Upper lobe of left lung (tissue), 6 donors: ENCODE measurements at regions not wholly inside any gene's neighbourhood (a gene's known extent, or its start where the extent isn't known, plus 50 kb on each side); places are given as distances from the start of the nearest gene placed in this dataset.

Source experiments
- ATAC-seq, 2 donors: fragments of 200-7000 bp; cut with Tn5 transposase; one replicate each; pipeline ENCODE4 v1.9.1; 2022; ENCODE audit warnings: mild to moderate bottlenecking in 2 of 2, moderate library complexity in 2 of 2; ENCODE audit not compliant: low FRiP score in 2 of 2
- DNase-seq, 2 donors: peaks; one replicate each; pipeline ENCODE4 v3.0.0-alpha.2; 2019 to 2020
- H3K27ac ChIP-seq, 4 donors: fragments of 200-600 bp; sonication (generic); one replicate each; pipeline ENCODE4 v1.5.1; 2016 to 2019
- H3K27me3 ChIP-seq, 4 donors: fragments of 200-600 bp; sonication (generic); one replicate each; pipeline ENCODE4 v1.5.1; 2017 to 2019
- H3K36me3 ChIP-seq, 4 donors: fragments of 200-600 bp; sonication (generic); one replicate each; pipeline ENCODE4 v1.5.1; 2016 to 2019
- H3K4me1 ChIP-seq, 4 donors: fragments of 200-600 bp; sonication (generic); one replicate each; pipeline ENCODE4 v1.5.1; 2018 to 2019
- H3K4me3 ChIP-seq, 4 donors: fragments of 200-600 bp; sonication (generic); one replicate each; pipeline ENCODE4 v1.5.1; 2017 to 2019; ENCODE audit warnings: mild to moderate bottlenecking in 2 of 4, moderate library complexity in 1 of 4
- H3K9me3 ChIP-seq, 4 donors: fragments of 200-600 bp; sonication (generic); one replicate each; pipeline ENCODE4 v1.5.1; 2018 to 2019
- EP300 ChIP-seq, 4 donors: sonication (generic); formaldehyde crosslinking; IDR thresholded peaks; one replicate each; pipeline ENCODE4 v1.5.1; 2017; ENCODE audit warnings: antibody characterized with exemption in 4 of 4, control low read depth in 2 of 4
- POLR2A ChIP-seq, 4 donors: fragments of 450-650 bp; IDR thresholded peaks; one replicate each; pipeline ENCODE4 v1.5.1; 2016 to 2017; ENCODE audit warnings: antibody characterized with exemption in 4 of 4, mild to moderate bottlenecking in 2 of 4
- POLR2AphosphoS5 ChIP-seq, 2 donors: sonication (generic); formaldehyde crosslinking; IDR thresholded peaks; one replicate each; pipeline ENCODE4 v1.5.1; 2017; ENCODE audit warnings: antibody characterized with exemption in 2 of 2
- WGBS, 2 donors: methylation state at CpG; one replicate each; pipeline ENCODE4 v1.1.5; 2017 to 2018; 5-methylcytosine and 5-hydroxymethylcytosine counted together
- TF ChIP-seq, protein P1 (sequence below), 6 experiments: fragments of 450-650 bp in 4 of 6; fragments of 200-600 bp in 2 of 6; sonication (generic) in 2 of 6; IDR thresholded peaks; one replicate each; pipeline ENCODE4 v1.5.1; 2016 to 2019; ENCODE audit warnings: antibody characterized with exemption in 6 of 6
- donor health status: DM: no; HTN: no; CAD: no; lungs with moderate emphysema.
- donor health status: DM: no; HTN: yes; CAD: no; lungs with severe emphysema.

DNA sequence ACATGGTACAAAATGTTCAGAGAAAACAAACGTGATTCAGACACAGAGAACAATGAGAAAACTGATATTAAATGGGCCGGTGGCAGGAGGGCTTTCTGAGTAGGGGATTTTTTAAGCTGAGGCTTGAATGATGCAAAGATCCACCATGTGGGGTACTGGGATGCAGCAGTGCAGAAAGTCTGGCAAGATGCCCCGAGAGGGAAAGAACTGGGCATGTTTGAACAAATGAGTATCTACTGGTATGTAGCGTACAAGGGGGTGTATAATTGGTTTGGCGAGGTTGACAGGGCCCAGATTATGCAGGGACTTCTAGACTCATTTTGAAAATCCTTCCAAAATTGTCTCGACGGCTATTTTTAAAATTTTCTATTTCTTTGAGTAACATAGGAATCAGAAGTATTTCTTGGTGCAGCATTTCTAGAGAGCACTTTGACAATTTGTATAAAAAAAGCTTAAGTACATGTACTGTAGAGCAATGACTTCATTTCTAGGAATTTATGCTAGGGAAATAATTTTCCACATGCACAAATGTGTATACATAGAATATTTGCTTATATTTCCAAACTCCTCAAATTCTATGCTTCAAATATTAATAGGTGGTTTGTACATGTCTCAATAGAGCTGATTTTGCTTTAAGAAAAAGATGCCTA lies 119.6 kb upstream of the DOK5 start:
- ATAC-seq (no peak), DNase-seq (no peak)
- H3K4me1 ChIP-seq = no peaks in the 10 kb centered on the region
- 59 to 65% methylated on average over 7 of the region's 7 CpGs for WGBS, 2 donors
- no peak overlapping the region for H3K27ac ChIP-seq
- H3K4me3 ChIP-seq = no peak overlapping the region
- H3K36me3 ChIP-seq = no peaks in the 10 kb centered on the region
- TF ChIP-seq EP300 (IDR thresholded peaks at IDR 0.05) (no peak), POLR2A (IDR thresholded peaks at IDR 0.05) (no peak), POLR2AphosphoS5 (IDR thresholded peaks at IDR 0.05) (no peak)
- TF ChIP-seq, protein P1, sequence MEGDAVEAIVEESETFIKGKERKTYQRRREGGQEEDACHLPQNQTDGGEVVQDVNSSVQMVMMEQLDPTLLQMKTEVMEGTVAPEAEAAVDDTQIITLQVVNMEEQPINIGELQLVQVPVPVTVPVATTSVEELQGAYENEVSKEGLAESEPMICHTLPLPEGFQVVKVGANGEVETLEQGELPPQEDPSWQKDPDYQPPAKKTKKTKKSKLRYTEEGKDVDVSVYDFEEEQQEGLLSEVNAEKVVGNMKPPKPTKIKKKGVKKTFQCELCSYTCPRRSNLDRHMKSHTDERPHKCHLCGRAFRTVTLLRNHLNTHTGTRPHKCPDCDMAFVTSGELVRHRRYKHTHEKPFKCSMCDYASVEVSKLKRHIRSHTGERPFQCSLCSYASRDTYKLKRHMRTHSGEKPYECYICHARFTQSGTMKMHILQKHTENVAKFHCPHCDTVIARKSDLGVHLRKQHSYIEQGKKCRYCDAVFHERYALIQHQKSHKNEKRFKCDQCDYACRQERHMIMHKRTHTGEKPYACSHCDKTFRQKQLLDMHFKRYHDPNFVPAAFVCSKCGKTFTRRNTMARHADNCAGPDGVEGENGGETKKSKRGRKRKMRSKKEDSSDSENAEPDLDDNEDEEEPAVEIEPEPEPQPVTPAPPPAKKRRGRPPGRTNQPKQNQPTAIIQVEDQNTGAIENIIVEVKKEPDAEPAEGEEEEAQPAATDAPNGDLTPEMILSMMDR (IDR thresholded peaks at IDR 0.05) = no peak
- no peaks in the 10 kb centered on the region for H3K9me3 ChIP-seq
- H3K27me3 ChIP-seq = no peaks in the 10 kb centered on the region

DNA sequence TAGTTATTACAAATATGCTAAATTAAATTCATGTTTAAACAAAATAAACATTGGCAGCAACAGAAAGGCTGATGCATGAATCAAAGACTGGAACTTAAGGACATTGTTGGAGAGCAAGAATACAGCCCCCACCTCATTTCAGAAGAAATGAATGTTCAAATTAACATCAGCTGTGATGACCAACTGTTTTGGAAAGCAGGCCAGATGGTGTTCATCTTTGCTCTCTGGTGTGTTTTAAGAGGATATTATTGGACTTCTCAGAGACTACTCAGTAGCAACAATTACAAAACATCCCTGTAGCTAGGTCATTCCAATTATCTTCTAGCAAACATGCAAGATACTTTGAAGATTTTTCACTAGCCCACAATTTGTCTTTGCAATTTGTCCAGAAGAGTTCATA lies 118.6 kb upstream of the DOK5 start:
- no peak for ATAC-seq
- TF ChIP-seq POLR2A (IDR thresholded peaks at IDR 0.05) (no peak), POLR2AphosphoS5 (IDR thresholded peaks at IDR 0.05) (no peak), EP300 (IDR thresholded peaks at IDR 0.05) (no peak)
- TF ChIP-seq, protein P1 (IDR thresholded peaks at IDR 0.05) = no peak
- Histone ChIP-seq H3K4me3 (no peak overlapping the region), H3K27ac (no peak overlapping the region), H3K27me3 (no peaks in the 10 kb centered on the region), H3K9me3 (no peaks in the 10 kb centered on the region), H3K36me3 (no peaks in the 10 kb centered on the region), H3K4me1 (no peaks in the 10 kb centered on the region)
- DNase-seq = no peak

DNA sequence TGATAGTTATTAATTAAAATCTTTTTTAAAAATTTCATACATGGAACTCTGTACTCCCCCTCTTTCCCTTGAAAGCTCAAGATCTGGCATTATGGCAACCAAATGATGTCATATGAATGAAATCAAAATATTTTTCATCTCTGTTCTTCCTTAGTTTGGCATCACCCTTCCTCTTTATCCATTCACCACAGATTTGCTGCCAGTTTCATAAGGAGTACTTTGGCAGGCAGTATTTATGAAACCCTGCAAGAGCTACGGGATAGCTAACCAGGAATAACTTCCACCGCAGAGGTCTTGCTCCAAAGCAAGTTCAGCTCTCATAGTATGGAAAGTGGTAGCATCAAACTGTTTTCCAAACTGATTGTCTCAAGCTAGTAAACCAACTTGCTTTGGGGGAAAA lies 113.9 kb upstream of the DOK5 start:
- no peak for ATAC-seq
- 73 to 79% methylated on average over 2 of the region's 2 CpGs for WGBS, 2 donors
- no peak overlapping the region for H3K4me3 ChIP-seq
- no peaks in the 10 kb centered on the region for H3K4me1 ChIP-seq
- no peak for DNase-seq
- H3K27me3 ChIP-seq = no peaks in the 10 kb centered on the region
- H3K36me3 ChIP-seq = no peaks in the 10 kb centered on the region
- H3K27ac ChIP-seq = no peak overlapping the region
- TF ChIP-seq, protein P1 (IDR thresholded peaks at IDR 0.05) = no peak
- TF ChIP-seq POLR2AphosphoS5 (IDR thresholded peaks at IDR 0.05) = no peak
- TF ChIP-seq EP300 (IDR thresholded peaks at IDR 0.05) = no peak
- no peak for TF ChIP-seq POLR2A (IDR thresholded peaks at IDR 0.05)
- no peaks in the 10 kb centered on the region for H3K9me3 ChIP-seq

DNA sequence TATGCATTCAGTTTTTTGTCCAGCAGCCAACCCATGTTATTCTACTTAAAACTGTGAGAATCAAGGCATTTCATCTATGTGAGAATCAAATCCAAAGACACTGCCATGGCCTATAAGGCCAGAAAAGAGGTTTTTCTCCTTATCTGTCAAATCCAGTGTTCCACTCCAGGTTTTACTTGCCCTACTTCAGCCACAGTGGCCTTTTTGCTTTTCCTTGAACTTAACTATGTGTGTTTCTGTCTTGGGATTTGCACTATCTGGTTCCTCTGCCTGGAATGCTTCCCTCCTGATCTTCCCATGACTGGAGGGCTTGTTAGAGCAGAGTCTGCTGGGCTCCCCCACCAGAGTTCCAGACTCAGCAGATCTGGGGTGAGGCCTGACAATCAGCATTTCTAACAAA lies 113.1 kb upstream of the DOK5 start:
- TF ChIP-seq, protein P1 (IDR thresholded peaks at IDR 0.05) = no peak
- TF ChIP-seq POLR2A (IDR thresholded peaks at IDR 0.05) (no peak), EP300 (IDR thresholded peaks at IDR 0.05) (no peak), POLR2AphosphoS5 (IDR thresholded peaks at IDR 0.05) (no peak)

GRCh38 chr20:54364365-54364764 lies 111.0 kb upstream of the DOK5 start:
- Histone ChIP-seq H3K27me3 (no peaks in the 10 kb centered on the region), H3K4me3 (no peak overlapping the region), H3K36me3 (no peaks in the 10 kb centered on the region), H3K9me3 (no peaks in the 10 kb centered on the region), H3K4me1 (no peaks in the 10 kb centered on the region), H3K27ac (no peak overlapping the region)
- DNase-seq (no peak), ATAC-seq (no peak)
- TF ChIP-seq EP300 (IDR thresholded peaks at IDR 0.05) (no peak), POLR2AphosphoS5 (IDR thresholded peaks at IDR 0.05) (no peak), POLR2A (IDR thresholded peaks at IDR 0.05) (no peak)
- TF ChIP-seq, protein P1 (IDR thresholded peaks at IDR 0.05) = no peak

More for the DNA sequence above, 113.1 kb upstream of the DOK5 start:
- Histone ChIP-seq H3K36me3 (no peaks in the 10 kb centered on the region), H3K4me1 (no peaks in the 10 kb centered on the region), H3K9me3 (no peaks in the 10 kb centered on the region), H3K27me3 (no peaks in the 10 kb centered on the region), H3K27ac (no peak overlapping the region), H3K4me3 (no peak overlapping the region)
- ATAC-seq = no peak
- DNase-seq = no peak
